ENCODE measurements at regions not wholly inside any gene's neighbourhood (a gene's known extent, or its start where the extent isn't known, plus 50 kb on each side); places are given as distances from the start of the nearest gene placed in this dataset.

DNA sequence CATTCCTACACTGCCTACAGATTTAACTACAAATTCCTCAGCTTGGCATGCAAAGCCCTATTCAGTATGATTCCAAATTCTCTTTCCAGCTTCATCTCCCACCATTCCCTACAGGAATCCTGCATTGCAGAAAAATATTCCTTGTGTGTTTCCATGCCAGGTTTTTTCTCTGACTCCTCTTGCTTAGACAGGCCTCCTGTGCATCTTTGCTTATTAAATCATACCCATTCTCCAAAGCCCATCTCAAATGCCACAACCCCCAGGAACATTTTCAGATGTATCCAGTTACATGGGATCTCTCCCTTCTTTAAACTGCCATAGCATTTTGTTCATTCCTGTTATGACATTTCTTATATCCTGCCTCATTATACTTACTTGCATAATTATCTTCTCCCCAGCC lies 106.4 kb upstream of the GRIA3 start:
- Histone ChIP-seq H3K9me3 (replicated peaks; ENCODE audit: control insufficient read depth, insufficient read depth, low read depth, low read length) (no peaks in the 10 kb centered on the region), H3K9me1 (ENCODE audit: control insufficient read depth, insufficient read depth, low read length) (no peaks in the 10 kb centered on the region), H4K20me1 (replicated peaks; ENCODE audit: control insufficient read depth, insufficient read depth, low read length) (no peaks in the 10 kb centered on the region), H2AFZ (ENCODE audit: low read depth, low read length) (no peak overlapping the region), H3K79me2 (ENCODE audit: control insufficient read depth, insufficient read depth, low read length) (no peaks in the 10 kb centered on the region), H3K27ac (ENCODE audit: extremely low read depth, low read depth, low read length) (no peak overlapping the region), H3K36me3 (ENCODE audit: control insufficient read depth, insufficient read depth, low read length) (no peaks in the 10 kb centered on the region), H3K4me3 (no peak overlapping the region), H3K4me1 (replicated peaks in 1 of 2; ENCODE audit: control insufficient read depth in 2 of 2, insufficient read depth in 2 of 2, low read length in 2 of 2) (no peaks in the 10 kb centered on the region), H3K4me2 (ENCODE audit: insufficient read depth, low read length) (no peak overlapping the region), H3K27me3 (ENCODE audit: control insufficient read depth in 2 of 2, insufficient read depth in 2 of 2, low read length in 2 of 2) (no peaks in the 10 kb centered on the region), H3K9ac (ENCODE audit: insufficient read depth in 1 of 2, low read depth in 2 of 2, low read length in 2 of 2) (no peak overlapping the region)
- FAIRE-seq (no peak), ATAC-seq (no peak), DNase-seq (ENCODE audit: extremely low read depth in 1 of 4, low spot score in 3 of 4) (no peak)
- TF ChIP-seq, protein P1, sequence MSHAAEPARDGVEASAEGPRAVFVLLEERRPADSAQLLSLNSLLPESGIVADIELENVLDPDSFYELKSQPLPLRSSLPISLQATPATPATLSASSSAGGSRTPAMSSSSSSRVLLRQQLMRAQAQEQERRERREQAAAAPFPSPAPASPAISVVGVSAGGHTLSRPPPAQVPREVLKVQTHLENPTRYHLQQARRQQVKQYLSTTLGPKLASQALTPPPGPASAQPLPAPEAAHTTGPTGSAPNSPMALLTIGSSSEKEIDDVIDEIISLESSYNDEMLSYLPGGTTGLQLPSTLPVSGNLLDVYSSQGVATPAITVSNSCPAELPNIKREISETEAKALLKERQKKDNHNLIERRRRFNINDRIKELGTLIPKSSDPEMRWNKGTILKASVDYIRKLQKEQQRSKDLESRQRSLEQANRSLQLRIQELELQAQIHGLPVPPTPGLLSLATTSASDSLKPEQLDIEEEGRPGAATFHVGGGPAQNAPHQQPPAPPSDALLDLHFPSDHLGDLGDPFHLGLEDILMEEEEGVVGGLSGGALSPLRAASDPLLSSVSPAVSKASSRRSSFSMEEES (CRISPR knock-in tag; IDR thresholded peaks at IDR 0.05): no peak
- no peak for TF ChIP-seq CAMTA2 (CRISPR knock-in tag; conservative IDR thresholded peaks at IDR 0.05)
- TF ChIP-seq, protein P2, sequence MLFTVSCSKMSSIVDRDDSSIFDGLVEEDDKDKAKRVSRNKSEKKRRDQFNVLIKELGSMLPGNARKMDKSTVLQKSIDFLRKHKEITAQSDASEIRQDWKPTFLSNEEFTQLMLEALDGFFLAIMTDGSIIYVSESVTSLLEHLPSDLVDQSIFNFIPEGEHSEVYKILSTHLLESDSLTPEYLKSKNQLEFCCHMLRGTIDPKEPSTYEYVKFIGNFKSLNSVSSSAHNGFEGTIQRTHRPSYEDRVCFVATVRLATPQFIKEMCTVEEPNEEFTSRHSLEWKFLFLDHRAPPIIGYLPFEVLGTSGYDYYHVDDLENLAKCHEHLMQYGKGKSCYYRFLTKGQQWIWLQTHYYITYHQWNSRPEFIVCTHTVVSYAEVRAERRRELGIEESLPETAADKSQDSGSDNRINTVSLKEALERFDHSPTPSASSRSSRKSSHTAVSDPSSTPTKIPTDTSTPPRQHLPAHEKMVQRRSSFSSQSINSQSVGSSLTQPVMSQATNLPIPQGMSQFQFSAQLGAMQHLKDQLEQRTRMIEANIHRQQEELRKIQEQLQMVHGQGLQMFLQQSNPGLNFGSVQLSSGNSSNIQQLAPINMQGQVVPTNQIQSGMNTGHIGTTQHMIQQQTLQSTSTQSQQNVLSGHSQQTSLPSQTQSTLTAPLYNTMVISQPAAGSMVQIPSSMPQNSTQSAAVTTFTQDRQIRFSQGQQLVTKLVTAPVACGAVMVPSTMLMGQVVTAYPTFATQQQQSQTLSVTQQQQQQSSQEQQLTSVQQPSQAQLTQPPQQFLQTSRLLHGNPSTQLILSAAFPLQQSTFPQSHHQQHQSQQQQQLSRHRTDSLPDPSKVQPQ (CRISPR knock-in tag; IDR thresholded peaks at IDR 0.05; ENCODE audit: borderline replicate concordance): no peak
- in situ Hi-C loops (cut with MboI) (no loop called here), intact Hi-C loops (cut with micrococcal nuclease) (no loop called here)
- BruUV-seq (replicated peaks): no TSS peak
- ChIA-PET CTCF (ENCODE audit: low intra/inter-chr PET ratio) (no interaction called here), POLR2A (no interaction called here)

All from K562 (cell line).